ENCODE measurements at regions not wholly inside any gene's neighbourhood (a gene's known extent, or its start where the extent isn't known, plus 50 kb on each side); places are given as distances from the start of the nearest gene placed in this dataset.
"Not testable (repeated sequence)": the region's sequence is repeated elsewhere in the genome, so short reads cannot be mapped to it uniquely, and the experiment has no call there.

- DNase-seq, result no peak
- no peaks in the 10 kb centered on the region for H3K4me1 ChIP-seq
- H3K27ac ChIP-seq, result no peak overlapping the region
- H3K36me3 ChIP-seq, result no peaks in the 10 kb centered on the region
- H3K4me3 ChIP-seq, result no peak overlapping the region
- no peaks in the 10 kb centered on the region for H3K27me3 ChIP-seq
- H3K9me3 ChIP-seq (replicated peaks), result no peaks in the 10 kb centered on the region
Measured at GRCh38 chr12:127035011-127035879, 1231.7 kb upstream of the TMEM132C start.

- Histone ChIP-seq H3K4me3 (no peak overlapping the region), H3K27ac (no peak overlapping the region), H3K9me3 (replicated peaks) (no peaks in the 10 kb centered on the region), H3K27me3 (no peaks in the 10 kb centered on the region), H3K36me3 (no peaks in the 10 kb centered on the region), H3K4me1 (no peaks in the 10 kb centered on the region)
- DNase-seq, result no peak
Measured at GRCh38 chr12:127038152-127038551, 1228.8 kb upstream of the TMEM132C start.

- H3K4me3 ChIP-seq, result no peak overlapping the region
- no peak for DNase-seq
- no peak overlapping the region for H3K27ac ChIP-seq
- H3K9me3 ChIP-seq (replicated peaks), result no peaks in the 10 kb centered on the region
- no peaks in the 10 kb centered on the region for H3K4me1 ChIP-seq
- no peaks in the 10 kb centered on the region for H3K27me3 ChIP-seq
- H3K36me3 ChIP-seq, result no peaks in the 10 kb centered on the region
Measured at GRCh38 chr12:127038761-127039160, 1228.2 kb upstream of the TMEM132C start.

- H3K4me3 ChIP-seq, result no peak overlapping the region
- no peaks in the 10 kb centered on the region for H3K4me1 ChIP-seq
- H3K36me3 ChIP-seq, result no peaks in the 10 kb centered on the region
- H3K9me3 ChIP-seq (replicated peaks), result no peaks in the 10 kb centered on the region
- H3K27me3 ChIP-seq, result no peaks in the 10 kb centered on the region
- DNase-seq, result no peak
- no peak overlapping the region for H3K27ac ChIP-seq
Measured at GRCh38 chr12:127041985-127042625, 1224.9 kb upstream of the TMEM132C start.

GRCh38 chr12:127043731-127044130, 1223.2 kb upstream of the TMEM132C start:
- no peaks in the 10 kb centered on the region for H3K36me3 ChIP-seq
- no peak for DNase-seq
- no peaks in the 10 kb centered on the region for H3K4me1 ChIP-seq
- H3K9me3 ChIP-seq (replicated peaks), result no peaks in the 10 kb centered on the region
- no peak overlapping the region for H3K27ac ChIP-seq
- H3K27me3 ChIP-seq, result no peaks in the 10 kb centered on the region
- H3K4me3 ChIP-seq, result no peak overlapping the region

GRCh38 chr12:127044836-127045235, 1222.1 kb upstream of the TMEM132C start:
- Histone ChIP-seq H3K9me3 (replicated peaks) (no peaks in the 10 kb centered on the region), H3K36me3 (no peaks in the 10 kb centered on the region), H3K4me3 (no peak overlapping the region), H3K4me1 (no peaks in the 10 kb centered on the region), H3K27me3 (no peaks in the 10 kb centered on the region), H3K27ac (no peak overlapping the region)
- no peak for DNase-seq

- Histone ChIP-seq H3K27me3 (no peaks in the 10 kb centered on the region), H3K36me3 (no peaks in the 10 kb centered on the region), H3K9me3 (replicated peaks) (no peaks in the 10 kb centered on the region), H3K4me1 (no peaks in the 10 kb centered on the region), H3K4me3 (no peak overlapping the region), H3K27ac (no peak overlapping the region)
- no peak for DNase-seq
Measured at GRCh38 chr12:127046467-127046866, 1220.5 kb upstream of the TMEM132C start.

- Histone ChIP-seq H3K27me3 (no peaks in the 10 kb centered on the region), H3K9me3 (replicated peaks) (no peaks in the 10 kb centered on the region), H3K4me3 (no peak overlapping the region), H3K36me3 (no peaks in the 10 kb centered on the region), H3K4me1 (no peaks in the 10 kb centered on the region), H3K27ac (no peak overlapping the region)
- DNase-seq, result no peak
Measured at GRCh38 chr12:127048057-127048456, 1218.9 kb upstream of the TMEM132C start.

GRCh38 chr12:127048525-127048924, 1218.4 kb upstream of the TMEM132C start:
- H3K4me3 ChIP-seq; H3K9me3 ChIP-seq (replicated peaks); DNase-seq; H3K4me1 ChIP-seq; H3K27ac ChIP-seq; H3K36me3 ChIP-seq; H3K27me3 ChIP-seq: not testable (repeated sequence)

- H3K4me1 ChIP-seq, result no peaks in the 10 kb centered on the region
Measured at GRCh38 chr12:127051139-127051538, 1215.8 kb upstream of the TMEM132C start.

GRCh38 chr12:127052511-127053232, 1214.3 kb upstream of the TMEM132C start:
- Histone ChIP-seq H3K4me3 (no peak overlapping the region), H3K9me3 (replicated peaks) (no peaks in the 10 kb centered on the region), H3K36me3 (no peaks in the 10 kb centered on the region), H3K4me1 (no peaks in the 10 kb centered on the region), H3K27me3 (no peaks in the 10 kb centered on the region; the same call in 1 of the 2 replicates), H3K27ac (no peak overlapping the region)
- no peak for DNase-seq

More at GRCh38 chr12:127051139-127051538, 1215.8 kb upstream of the TMEM132C start:
- DNase-seq, result no peak
- no peak overlapping the region for H3K4me3 ChIP-seq
- H3K9me3 ChIP-seq (replicated peaks), result no peaks in the 10 kb centered on the region
- no peaks in the 10 kb centered on the region for H3K36me3 ChIP-seq
- H3K27me3 ChIP-seq, result no peaks in the 10 kb centered on the region; the same call in 1 of the 2 replicates
- no peak overlapping the region for H3K27ac ChIP-seq

GRCh38 chr12:127054531-127054930, 1212.4 kb upstream of the TMEM132C start:
- Histone ChIP-seq H3K4me1 (no peaks in the 10 kb centered on the region), H3K36me3 (no peaks in the 10 kb centered on the region), H3K4me3 (no peak overlapping the region), H3K27me3 (no peaks in the 10 kb centered on the region; the same call in 1 of the 2 replicates), H3K27ac (no peak overlapping the region), H3K9me3 (replicated peaks) (no peaks in the 10 kb centered on the region)
- DNase-seq, result no peak

- Histone ChIP-seq H3K4me1 (no peaks in the 10 kb centered on the region), H3K4me3 (no peak overlapping the region), H3K9me3 (replicated peaks) (no peaks in the 10 kb centered on the region), H3K36me3 (no peaks in the 10 kb centered on the region), H3K27ac (no peak overlapping the region), H3K27me3 (no peaks in the 10 kb centered on the region)
- DNase-seq, result no peak
Measured at GRCh38 chr12:127060310-127060847, 1206.6 kb upstream of the TMEM132C start.

- DNase-seq, result no peak
- no peaks in the 10 kb centered on the region for H3K27me3 ChIP-seq
- H3K4me1 ChIP-seq, result no peaks in the 10 kb centered on the region
- no peaks in the 10 kb centered on the region for H3K36me3 ChIP-seq
- H3K9me3 ChIP-seq (replicated peaks), result no peaks in the 10 kb centered on the region
- H3K4me3 ChIP-seq, result no peak overlapping the region
- H3K27ac ChIP-seq, result no peak overlapping the region
Measured at GRCh38 chr12:127060933-127061332, 1206.0 kb upstream of the TMEM132C start.

Measured in SJCRH30 (cell line).